GM06990 (cell line): ENCODE measurements at regions not wholly inside any gene's neighbourhood (a gene's known extent, or its start where the extent isn't known, plus 50 kb on each side); places are given as distances from the start of the nearest gene placed in this dataset.

Experiments
- DNase-seq: peaks from one replicate; pipeline ENCODE4 v3.0.0-alpha.2; 2011; ENCODE audit not compliant: insufficient read length; ENCODE audit errors: extremely low read depth
- H3K27me3 ChIP-seq: replicated peaks from 2 replicates; pipeline ENCODE4 v1.6.0; 2011; ENCODE audit warnings: low read length; ENCODE audit not compliant: control insufficient read depth, insufficient read depth
- H3K36me3 ChIP-seq: 2 replicates; pipeline ENCODE4 v1.5.1; 2011; ENCODE audit warnings: low read length; ENCODE audit not compliant: control insufficient read depth, insufficient read depth
- H3K4me3 ChIP-seq: replicated peaks from 2 replicates; pipeline ENCODE4 v1.5.1; 2011; ENCODE audit warnings: low read depth, mild to moderate bottlenecking, control low read depth, low read length
- CTCF ChIP-seq: IDR thresholded peaks from 2 replicates; pipeline ENCODE4 v1.5.1; 2011; ENCODE audit warnings: low read length, control low read depth, mild to moderate bottlenecking, inconsistent platforms; ENCODE audit not compliant: insufficient read depth, poor library complexity, severe bottlenecking

DNA sequence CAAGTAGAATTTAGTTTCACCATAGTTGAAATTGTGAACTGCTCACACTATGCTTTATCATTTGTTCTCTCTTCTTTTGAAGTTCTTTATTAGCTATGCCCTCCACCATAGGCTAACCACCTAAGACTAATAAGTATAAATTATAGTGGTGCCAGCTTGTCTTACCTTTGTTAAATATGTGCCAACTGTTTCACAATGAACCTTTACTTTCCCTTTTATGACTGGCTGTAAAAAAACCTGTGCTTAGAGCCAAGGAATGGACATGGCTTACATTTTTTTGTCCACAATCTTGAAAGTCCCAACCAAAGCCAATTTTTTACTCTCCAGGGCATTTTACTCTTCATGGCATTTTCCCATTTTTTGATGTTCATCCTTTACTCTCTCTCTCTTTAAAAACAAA lies 123.5 kb upstream of the LEF1 start:
- Histone ChIP-seq H3K4me3 (no peak overlapping the region), H3K27me3 (no peaks in the 10 kb centered on the region), H3K36me3 (no peaks in the 10 kb centered on the region)
- DNase-seq, result no peak
- TF ChIP-seq CTCF, result no peak

- no peak for TF ChIP-seq CTCF
- DNase-seq, result no peak
- Histone ChIP-seq H3K4me3 (no peak overlapping the region), H3K27me3 (no peaks in the 10 kb centered on the region), H3K36me3 (no peaks in the 10 kb centered on the region)
These were observed 122.4 kb upstream of the LEF1 start for GRCh38 chr4:108291137-108291536.

DNA sequence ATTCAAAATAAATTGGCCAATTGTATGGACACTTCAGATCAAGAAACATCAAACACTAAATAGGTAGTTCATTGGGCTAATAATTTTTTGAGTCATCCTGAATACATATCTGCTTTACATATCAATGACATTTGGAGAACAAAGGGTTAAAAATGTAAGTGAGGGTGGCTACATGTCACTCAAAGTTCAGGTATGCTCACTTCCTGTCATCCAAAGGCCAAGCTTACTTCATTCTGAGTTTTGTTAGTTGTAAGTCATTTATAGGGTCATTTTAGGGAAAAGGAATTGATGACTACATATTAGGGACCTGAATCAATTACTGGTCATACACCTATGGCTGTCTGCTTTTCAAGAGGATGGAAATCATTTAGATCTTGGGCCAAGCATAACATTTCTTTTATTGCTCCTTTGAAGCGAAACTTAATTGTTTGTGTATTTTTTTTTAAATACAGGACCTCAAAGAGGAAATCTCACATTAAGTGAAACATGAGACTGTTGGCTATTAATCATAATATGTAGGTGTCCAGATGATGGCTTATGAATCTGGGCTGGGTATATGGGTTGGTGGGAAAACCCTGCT lies 119.2 kb upstream of the LEF1 start:
- no peaks in the 10 kb centered on the region for H3K27me3 ChIP-seq
- no peak overlapping the region for H3K4me3 ChIP-seq
- H3K36me3 ChIP-seq, result no peaks in the 10 kb centered on the region
- no peak for DNase-seq
- TF ChIP-seq CTCF, result no peak

- Histone ChIP-seq H3K27me3 (no peaks in the 10 kb centered on the region), H3K4me3 (no peak overlapping the region), H3K36me3 (no peaks in the 10 kb centered on the region)
- TF ChIP-seq CTCF, result no peak
- DNase-seq, result no peak
These were observed 111.3 kb upstream of the LEF1 start for GRCh38 chr4:108280072-108280471.

DNA sequence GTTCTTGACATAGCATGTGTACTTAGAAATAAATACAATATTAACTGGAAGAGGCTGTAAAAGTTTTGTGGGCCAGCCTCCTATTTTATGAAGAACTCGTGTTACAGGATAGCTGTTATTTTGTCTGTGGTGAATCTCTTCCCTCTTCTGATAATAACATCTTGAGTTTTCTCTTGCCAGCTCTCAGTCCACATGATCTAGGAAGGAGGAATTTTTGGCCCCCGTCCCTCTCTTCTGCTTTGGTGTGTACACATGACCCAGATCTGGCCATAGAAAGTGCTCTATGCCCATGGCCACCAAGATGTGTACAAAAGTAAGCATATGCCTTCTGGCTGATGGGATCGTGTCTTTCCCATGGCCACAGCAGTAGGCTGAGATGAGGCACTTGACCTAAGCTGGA lies 108.0 kb upstream of the LEF1 start:
- DNase-seq, result no peak

More for the DNA sequence above, 108.0 kb upstream of the LEF1 start:
- Histone ChIP-seq H3K27me3 (no peaks in the 10 kb centered on the region), H3K36me3 (no peaks in the 10 kb centered on the region), H3K4me3 (no peak overlapping the region)
- no peak for TF ChIP-seq CTCF
